ENCODE measurements at regions not wholly inside any gene's neighbourhood (a gene's known extent, or its start where the extent isn't known, plus 50 kb on each side); places are given as distances from the start of the nearest gene placed in this dataset.

DNA sequence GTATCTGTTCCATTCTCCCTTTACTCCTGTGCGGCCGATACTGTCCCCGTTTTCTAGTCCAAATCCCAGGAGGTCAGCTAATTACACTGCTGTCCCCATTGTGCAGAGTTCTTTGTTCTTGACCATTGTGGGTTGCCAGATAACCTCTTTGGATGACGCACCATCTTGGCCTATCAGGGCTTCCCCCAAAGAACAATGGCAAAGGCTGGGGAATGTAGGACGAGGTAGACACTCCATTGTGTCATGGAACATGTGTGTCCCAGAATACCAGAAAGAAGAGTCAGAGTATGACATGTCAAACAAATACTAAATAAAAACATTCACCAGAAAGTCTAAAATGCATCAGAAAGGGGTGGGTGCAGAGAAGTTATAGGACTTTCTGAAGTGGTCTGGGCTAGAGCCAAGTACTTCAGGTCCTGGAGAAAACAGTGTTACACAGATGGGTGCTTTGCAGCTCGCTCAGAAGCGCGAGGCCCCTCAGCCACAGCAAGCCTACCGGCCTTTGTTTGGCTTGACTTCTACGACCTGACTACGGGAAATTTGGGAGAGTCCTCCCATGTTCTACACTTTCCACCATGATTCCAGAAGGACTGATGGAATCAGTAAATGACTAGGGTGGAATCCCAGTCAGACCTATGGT is 83.2 kb upstream of the SSBP2 start:
- H3K36me3 ChIP-seq (ENCODE audit: control insufficient read depth in 4 of 4, insufficient read depth in 3 of 4, low read depth in 1 of 4, low read length in 3 of 4): no peaks in the 10 kb centered on the region
- no peak overlapping the region for H3K27ac ChIP-seq (ENCODE audit: low read depth in 1 of 2, low read length in 2 of 2)
- TF ChIP-seq MAX (IDR thresholded peaks at IDR 0.05) (no peak), NR2F2 (IDR thresholded peaks at IDR 0.05) (no peak), FOXA1 (IDR thresholded peaks at IDR 0.05) (no peak), YY1 (IDR thresholded peaks at IDR 0.05) (no peak), FOXA2 (IDR thresholded peaks at IDR 0.05) (no peak), HNF4A (conservative IDR thresholded peaks at IDR 0.05) (no peak), TAF1 (conservative IDR thresholded peaks at IDR 0.05) (no peak), HNF4G (IDR thresholded peaks at IDR 0.05) (no peak), RAD21 (IDR thresholded peaks at IDR 0.05) (no peak), JUND (IDR thresholded peaks at IDR 0.05) (no peak), SP1 (IDR thresholded peaks at IDR 0.05) (no peak), ZBTB33 (IDR thresholded peaks at IDR 0.05) (no peak), RXRA (IDR thresholded peaks at IDR 0.05) (no peak), EGR1 (IDR thresholded peaks at IDR 0.05; ENCODE audit: low read depth in 2 of 2) (no peak), ATF3 (IDR thresholded peaks at IDR 0.05) (no peak), GABPA (IDR thresholded peaks at IDR 0.05 in 1 of 2, conservative IDR thresholded peaks at IDR 0.05 in 1 of 2) (no peak)
- TF ChIP-seq, protein P1, sequence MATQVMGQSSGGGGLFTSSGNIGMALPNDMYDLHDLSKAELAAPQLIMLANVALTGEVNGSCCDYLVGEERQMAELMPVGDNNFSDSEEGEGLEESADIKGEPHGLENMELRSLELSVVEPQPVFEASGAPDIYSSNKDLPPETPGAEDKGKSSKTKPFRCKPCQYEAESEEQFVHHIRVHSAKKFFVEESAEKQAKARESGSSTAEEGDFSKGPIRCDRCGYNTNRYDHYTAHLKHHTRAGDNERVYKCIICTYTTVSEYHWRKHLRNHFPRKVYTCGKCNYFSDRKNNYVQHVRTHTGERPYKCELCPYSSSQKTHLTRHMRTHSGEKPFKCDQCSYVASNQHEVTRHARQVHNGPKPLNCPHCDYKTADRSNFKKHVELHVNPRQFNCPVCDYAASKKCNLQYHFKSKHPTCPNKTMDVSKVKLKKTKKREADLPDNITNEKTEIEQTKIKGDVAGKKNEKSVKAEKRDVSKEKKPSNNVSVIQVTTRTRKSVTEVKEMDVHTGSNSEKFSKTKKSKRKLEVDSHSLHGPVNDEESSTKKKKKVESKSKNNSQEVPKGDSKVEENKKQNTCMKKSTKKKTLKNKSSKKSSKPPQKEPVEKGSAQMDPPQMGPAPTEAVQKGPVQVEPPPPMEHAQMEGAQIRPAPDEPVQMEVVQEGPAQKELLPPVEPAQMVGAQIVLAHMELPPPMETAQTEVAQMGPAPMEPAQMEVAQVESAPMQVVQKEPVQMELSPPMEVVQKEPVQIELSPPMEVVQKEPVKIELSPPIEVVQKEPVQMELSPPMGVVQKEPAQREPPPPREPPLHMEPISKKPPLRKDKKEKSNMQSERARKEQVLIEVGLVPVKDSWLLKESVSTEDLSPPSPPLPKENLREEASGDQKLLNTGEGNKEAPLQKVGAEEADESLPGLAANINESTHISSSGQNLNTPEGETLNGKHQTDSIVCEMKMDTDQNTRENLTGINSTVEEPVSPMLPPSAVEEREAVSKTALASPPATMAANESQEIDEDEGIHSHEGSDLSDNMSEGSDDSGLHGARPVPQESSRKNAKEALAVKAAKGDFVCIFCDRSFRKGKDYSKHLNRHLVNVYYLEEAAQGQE (IDR thresholded peaks at IDR 0.05): no peak
- TF ChIP-seq, protein P2, sequence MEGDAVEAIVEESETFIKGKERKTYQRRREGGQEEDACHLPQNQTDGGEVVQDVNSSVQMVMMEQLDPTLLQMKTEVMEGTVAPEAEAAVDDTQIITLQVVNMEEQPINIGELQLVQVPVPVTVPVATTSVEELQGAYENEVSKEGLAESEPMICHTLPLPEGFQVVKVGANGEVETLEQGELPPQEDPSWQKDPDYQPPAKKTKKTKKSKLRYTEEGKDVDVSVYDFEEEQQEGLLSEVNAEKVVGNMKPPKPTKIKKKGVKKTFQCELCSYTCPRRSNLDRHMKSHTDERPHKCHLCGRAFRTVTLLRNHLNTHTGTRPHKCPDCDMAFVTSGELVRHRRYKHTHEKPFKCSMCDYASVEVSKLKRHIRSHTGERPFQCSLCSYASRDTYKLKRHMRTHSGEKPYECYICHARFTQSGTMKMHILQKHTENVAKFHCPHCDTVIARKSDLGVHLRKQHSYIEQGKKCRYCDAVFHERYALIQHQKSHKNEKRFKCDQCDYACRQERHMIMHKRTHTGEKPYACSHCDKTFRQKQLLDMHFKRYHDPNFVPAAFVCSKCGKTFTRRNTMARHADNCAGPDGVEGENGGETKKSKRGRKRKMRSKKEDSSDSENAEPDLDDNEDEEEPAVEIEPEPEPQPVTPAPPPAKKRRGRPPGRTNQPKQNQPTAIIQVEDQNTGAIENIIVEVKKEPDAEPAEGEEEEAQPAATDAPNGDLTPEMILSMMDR (IDR thresholded peaks at IDR 0.05; ENCODE audit: low read depth, low read length, missing input control): no peak
- no peak for DNase-seq (ENCODE audit: low spot score)
- 94% methylated on average over 11 of the region's 11 CpGs for WGBS
- no peak overlapping the region for H3K9ac ChIP-seq (ENCODE audit: low read depth in 1 of 2, low read length in 2 of 2)
- H3K4me1 ChIP-seq (ENCODE audit: control insufficient read depth in 4 of 4, insufficient read depth in 4 of 4, low read length in 3 of 4): no peaks in the 10 kb centered on the region
- no peak overlapping the region for H3K4me3 ChIP-seq (ENCODE audit: low read depth in 1 of 3, low read length in 3 of 3)
- H3K27me3 ChIP-seq (ENCODE audit: control insufficient read depth in 4 of 4, insufficient read depth in 4 of 4, low read length in 3 of 4): no peaks in the 10 kb centered on the region
- H3K9me3 ChIP-seq (ENCODE audit: control insufficient read depth in 4 of 4, low read length in 3 of 4): no peaks in the 10 kb centered on the region
